Sigmoid colon (tissue), 6 donors: ENCODE measurements at regions not wholly inside any gene's neighbourhood (a gene's known extent, or its start where the extent isn't known, plus 50 kb on each side); places are given as distances from the start of the nearest gene placed in this dataset.

Experiments
- DNase-seq: peaks from one replicate; pipeline ENCODE4 v3.0.0-alpha.2; 2019
- H3K27ac ChIP-seq, 4 donors: fragments of 200-600 bp; sonication (generic); one replicate each; pipeline ENCODE4 v1.5.1; 2016 to 2019; ENCODE audit warnings: mild to moderate bottlenecking in 1 of 4
- H3K27me3 ChIP-seq, 3 donors: fragments of 200-600 bp; sonication (generic); one replicate each; pipeline ENCODE4 v1.5.1; 2019; ENCODE audit warnings: mild to moderate bottlenecking in 1 of 3
- H3K36me3 ChIP-seq, 4 donors: fragments of 200-600 bp; sonication (generic); one replicate each; pipeline ENCODE4 v1.5.1; 2016 to 2019
- H3K4me1 ChIP-seq, 4 donors: fragments of 200-600 bp; sonication (generic); one replicate each; pipeline ENCODE4 v1.5.1; 2017 to 2019
- H3K4me3 ChIP-seq, 4 donors: fragments of 200-600 bp; sonication (generic); one replicate each; pipeline ENCODE4 v1.5.1; 2017 to 2019; ENCODE audit warnings: mild to moderate bottlenecking in 2 of 4, moderate library complexity in 1 of 4
- H3K9me3 ChIP-seq, 4 donors: fragments of 200-600 bp in 3 of 4; sonication (generic) in 3 of 4; one replicate each; pipeline versions ENCODE4 v1.5.1 to v1.6.1; 2013 to 2019
- EP300 ChIP-seq, 4 donors: sonication (generic); formaldehyde crosslinking; IDR thresholded peaks; one replicate each; pipeline ENCODE4 v1.6.1; 2017; ENCODE audit warnings: antibody characterized with exemption in 4 of 4
- POLR2A ChIP-seq, 2 donors: fragments of 450-650 bp; IDR thresholded peaks; one replicate each; pipeline ENCODE4 v1.6.1; 2016; ENCODE audit warnings: antibody characterized with exemption in 2 of 2, mild to moderate bottlenecking in 2 of 2, moderate library complexity in 2 of 2
- POLR2AphosphoS5 ChIP-seq, 4 donors: sonication (generic); formaldehyde crosslinking; IDR thresholded peaks; one replicate each; pipeline ENCODE4 v1.6.1; 2017; ENCODE audit warnings: antibody characterized with exemption in 4 of 4
- WGBS, 2 donors: extraction: QIAGEN DNeasy Blood & Tissue Kit; methylation state at CpG; one replicate each; pipeline ENCODE4 v1.1.7; 2013; 5-methylcytosine and 5-hydroxymethylcytosine counted together
- intact Hi-C: fragments of 100-400 bp; cut with DNase I; formaldehyde crosslinking; loops from one replicate; pipeline ENCODE4 v1.15.1; 2023
- TF ChIP-seq, protein P1 (sequence below), 4 experiments: fragments of 450-650 bp in 3 of 4; fragments of 200-600 bp in 1 of 4; IDR thresholded peaks; one replicate each; pipeline ENCODE4 v1.5.1; 2016 to 2019; ENCODE audit warnings: antibody characterized with exemption in 4 of 4, mild to moderate bottlenecking in 3 of 4, moderate library complexity in 2 of 4
- donor health status: healthy with polysubstance abuse.
- donor health status: healthy.

DNA sequence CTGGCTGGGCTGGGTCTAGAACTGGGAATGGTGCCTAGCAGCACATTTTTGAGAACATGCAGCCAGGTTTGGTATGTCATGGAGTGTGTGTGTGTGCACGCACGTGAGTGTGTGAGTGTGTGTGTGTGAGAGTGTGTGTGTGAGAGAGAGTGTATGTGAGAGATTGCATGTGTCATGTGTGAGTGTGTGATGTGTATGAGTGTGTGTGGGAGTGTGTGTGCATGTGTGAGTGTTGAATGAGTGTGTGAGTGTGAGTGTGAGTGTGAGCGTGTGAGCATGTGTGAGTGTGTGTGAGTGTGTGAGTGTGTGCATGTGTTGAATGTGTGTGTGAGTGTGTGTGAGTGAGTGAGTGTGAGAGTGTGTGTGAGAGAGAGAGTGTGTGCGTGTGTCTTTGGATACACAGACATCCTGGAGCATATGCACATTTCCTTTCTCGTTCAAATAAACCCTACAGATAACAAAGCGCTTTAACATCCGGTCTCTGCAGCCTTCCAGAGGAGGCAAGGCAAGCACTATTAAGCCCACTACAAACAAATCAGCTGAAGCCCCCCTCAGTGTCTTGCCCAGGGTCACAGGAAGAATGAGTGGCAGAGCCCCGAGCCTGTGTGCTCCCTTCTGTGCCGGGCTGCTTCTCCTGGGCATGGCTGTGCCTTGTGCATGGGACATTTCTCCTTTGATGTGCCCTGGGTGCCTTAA, 108.7 kb upstream of the ETV6 start:
- TF ChIP-seq EP300 (IDR thresholded peaks at IDR 0.05), result no peak
- TF ChIP-seq POLR2A (IDR thresholded peaks at IDR 0.05), result no peak
- TF ChIP-seq, protein P1, sequence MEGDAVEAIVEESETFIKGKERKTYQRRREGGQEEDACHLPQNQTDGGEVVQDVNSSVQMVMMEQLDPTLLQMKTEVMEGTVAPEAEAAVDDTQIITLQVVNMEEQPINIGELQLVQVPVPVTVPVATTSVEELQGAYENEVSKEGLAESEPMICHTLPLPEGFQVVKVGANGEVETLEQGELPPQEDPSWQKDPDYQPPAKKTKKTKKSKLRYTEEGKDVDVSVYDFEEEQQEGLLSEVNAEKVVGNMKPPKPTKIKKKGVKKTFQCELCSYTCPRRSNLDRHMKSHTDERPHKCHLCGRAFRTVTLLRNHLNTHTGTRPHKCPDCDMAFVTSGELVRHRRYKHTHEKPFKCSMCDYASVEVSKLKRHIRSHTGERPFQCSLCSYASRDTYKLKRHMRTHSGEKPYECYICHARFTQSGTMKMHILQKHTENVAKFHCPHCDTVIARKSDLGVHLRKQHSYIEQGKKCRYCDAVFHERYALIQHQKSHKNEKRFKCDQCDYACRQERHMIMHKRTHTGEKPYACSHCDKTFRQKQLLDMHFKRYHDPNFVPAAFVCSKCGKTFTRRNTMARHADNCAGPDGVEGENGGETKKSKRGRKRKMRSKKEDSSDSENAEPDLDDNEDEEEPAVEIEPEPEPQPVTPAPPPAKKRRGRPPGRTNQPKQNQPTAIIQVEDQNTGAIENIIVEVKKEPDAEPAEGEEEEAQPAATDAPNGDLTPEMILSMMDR (IDR thresholded peaks at IDR 0.05), result no peak
- no peak for TF ChIP-seq POLR2AphosphoS5 (IDR thresholded peaks at IDR 0.05)
- Histone ChIP-seq H3K9me3 (no peaks in the 10 kb centered on the region), H3K36me3 (no peaks in the 10 kb centered on the region), H3K27me3 (no peaks in the 10 kb centered on the region), H3K4me1 (peaks cover 0 to 36% (median 24%) of the 10 kb centered on the region in 4 donors), H3K27ac (no peak overlapping the region), H3K4me3 (no peak overlapping the region)
- intact Hi-C loops, result no loop called here
- 70 to 87% methylated on average over 9 of the region's 9 CpGs for WGBS, 2 donors
- no peak for DNase-seq

DNA sequence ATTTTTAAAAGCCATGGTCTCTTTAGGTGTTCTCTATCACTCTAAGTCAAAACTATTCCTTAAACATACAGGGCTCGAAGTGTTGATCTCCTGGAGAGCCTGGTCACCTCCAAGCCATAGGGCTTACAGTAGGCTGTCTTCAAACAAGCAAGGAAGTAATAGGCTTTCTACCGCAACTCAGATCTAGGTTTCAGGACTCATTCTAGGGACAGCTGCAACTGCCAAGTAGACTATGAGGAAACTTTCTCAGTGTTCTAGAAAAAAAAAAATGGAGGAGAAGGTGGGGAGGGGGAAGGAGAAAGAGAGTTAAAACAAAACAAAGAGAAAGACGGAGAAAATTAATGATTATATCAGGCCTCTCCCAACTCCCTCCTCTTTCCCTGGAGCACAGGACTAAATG, 106.9 kb upstream of the ETV6 start:
- intact Hi-C loops, result no loop called here
- Histone ChIP-seq H3K9me3 (no peaks in the 10 kb centered on the region), H3K27me3 (no peaks in the 10 kb centered on the region), H3K36me3 (no peaks in the 10 kb centered on the region), H3K4me3 (no peak overlapping the region), H3K4me1 (peaks cover 0 to 47% (median 38%) of the 10 kb centered on the region in 4 donors), H3K27ac (no peak overlapping the region)
- 85 to 86% methylated on average over 3 of the region's 3 CpGs for WGBS, 2 donors
- TF ChIP-seq POLR2AphosphoS5 (IDR thresholded peaks at IDR 0.05) (no peak), POLR2A (IDR thresholded peaks at IDR 0.05) (no peak), EP300 (IDR thresholded peaks at IDR 0.05) (no peak)
- TF ChIP-seq, protein P1 (IDR thresholded peaks at IDR 0.05), result no peak
- DNase-seq, result no peak

DNA sequence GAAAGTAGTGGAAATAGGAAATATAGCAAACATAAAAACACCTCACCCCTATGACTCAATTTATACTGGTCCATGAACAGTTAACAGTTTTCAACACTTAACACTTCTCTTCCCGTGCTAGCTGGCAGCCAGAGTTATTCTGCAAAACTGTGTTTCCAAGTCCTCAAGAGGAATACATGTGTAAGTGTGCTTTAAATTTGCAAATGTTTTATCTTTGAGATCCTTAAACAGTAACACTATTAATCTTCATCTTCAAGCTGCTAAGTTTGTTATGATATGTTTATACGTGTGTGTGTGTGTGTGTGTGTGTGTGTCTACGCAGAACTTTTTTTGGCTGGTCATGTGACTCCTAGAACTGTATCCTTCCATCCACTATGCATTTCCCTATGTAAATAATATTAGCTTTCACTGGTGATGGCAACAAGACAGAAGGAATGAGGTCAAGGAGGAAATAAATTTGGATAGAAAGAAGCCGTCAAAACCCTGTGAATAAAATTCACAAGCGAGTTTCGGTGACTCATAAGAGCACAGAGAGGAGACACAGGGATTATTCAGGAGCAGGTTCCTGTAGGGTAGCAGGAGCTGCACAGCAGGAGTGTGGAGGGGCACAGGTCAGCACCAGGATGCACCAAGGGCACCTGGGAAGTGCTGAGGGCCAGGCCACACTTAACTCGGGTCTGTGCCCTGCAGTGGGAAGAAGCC, 105.9 kb upstream of the ETV6 start:
- Histone ChIP-seq H3K36me3 (no peaks in the 10 kb centered on the region), H3K27ac (peak overlapping the region in 2 of 4 donors; percentile 8 to 39), H3K4me3 (no peak overlapping the region), H3K9me3 (no peaks in the 10 kb centered on the region), H3K4me1 (peaks cover 0 to 47% (median 38%) of the 10 kb centered on the region in 4 donors), H3K27me3 (no peaks in the 10 kb centered on the region)
- no peak for DNase-seq
- intact Hi-C loops, result no loop called here
- WGBS, 2 donors, result 64 to 73% methylated on average over 7 of the region's 7 CpGs
- no peak for TF ChIP-seq POLR2A (IDR thresholded peaks at IDR 0.05)
- peak; percentile 38 to 74 (median 68) for TF ChIP-seq POLR2AphosphoS5 (IDR thresholded peaks at IDR 0.05)
- peak in 3 of 4 donors; percentile 15 to 56 (median 48) for TF ChIP-seq EP300 (IDR thresholded peaks at IDR 0.05)
- TF ChIP-seq, protein P1 (IDR thresholded peaks at IDR 0.05), result no peak

GRCh38 chr12:11545484-11546330, 103.8 kb upstream of the ETV6 start:
- Histone ChIP-seq H3K36me3 (no peaks in the 10 kb centered on the region), H3K9me3 (no peaks in the 10 kb centered on the region), H3K27me3 (no peaks in the 10 kb centered on the region), H3K4me1 (peaks cover 0 to 47% (median 38%) of the 10 kb centered on the region in 4 donors), H3K4me3 (no peak overlapping the region), H3K27ac (peak overlapping the region in 2 of 4 donors; percentile 64 to 73)
- intact Hi-C loops, result no loop called here
- no peak for DNase-seq
- WGBS, 2 donors, result 44 to 68% methylated on average over 6 of the region's 6 CpGs
- TF ChIP-seq, protein P1 (IDR thresholded peaks at IDR 0.05), result no peak
- no peak for TF ChIP-seq POLR2A (IDR thresholded peaks at IDR 0.05)
- no peak for TF ChIP-seq POLR2AphosphoS5 (IDR thresholded peaks at IDR 0.05)
- TF ChIP-seq EP300 (IDR thresholded peaks at IDR 0.05), result no peak
